GM23338 (cell line): ENCODE measurements at regions not wholly inside any gene's neighbourhood (a gene's known extent, or its start where the extent isn't known, plus 50 kb on each side); places are given as distances from the start of the nearest gene placed in this dataset.

ENCODE experiments used
- ATAC-seq: fragments of 200-7000 bp; cut with Tn5 transposase; 3 replicates; pipeline ENCODE4 v1.9.1; 2020
- DNase-seq: peaks from one replicate; pipeline ENCODE4 v3.0.0-alpha.2; 2015; ENCODE audit warnings: low spot score
- H2AFZ ChIP-seq: fragments of 200-600 bp; sonication (generic); 2 replicates; pipeline ENCODE4 v1.8.0; 2016; ENCODE audit warnings: antibody characterized with exemption, mild to moderate bottlenecking, moderate library complexity
- H3F3A ChIP-seq: fragments of 200-600 bp; sonication (generic); replicated peaks from 2 replicates; pipeline ENCODE4 v1.8.0; 2017; ENCODE audit warnings: antibody characterized with exemption, mixed run types, low read depth
- H3K27ac ChIP-seq: fragments of 200-600 bp; sonication (generic); 2 replicates; pipeline ENCODE4 v1.6.1; 2016; ENCODE audit warnings: low read depth
- H3K27me3 ChIP-seq: fragments of 200-600 bp; sonication (generic); 2 replicates; pipeline ENCODE4 v1.8.0; 2016; ENCODE audit warnings: mild to moderate bottlenecking, mixed run types, moderate library complexity; ENCODE audit not compliant: insufficient read depth
- H3K36me3 ChIP-seq: fragments of 200-600 bp; sonication (generic); 2 replicates; pipeline ENCODE4 v1.8.0; 2016; ENCODE audit warnings: mild to moderate bottlenecking; ENCODE audit not compliant: insufficient read depth
- H3K4me1 ChIP-seq: fragments of 200-600 bp; sonication (generic); 2 replicates; pipeline ENCODE4 v1.8.0; 2016; ENCODE audit warnings: mild to moderate bottlenecking, moderate library complexity; ENCODE audit not compliant: insufficient read depth
- H3K4me2 ChIP-seq: fragments of 200-600 bp; sonication (generic); 2 replicates; pipeline ENCODE4 v1.7.1; 2017; ENCODE audit warnings: mixed run types
- H3K4me3 ChIP-seq: fragments of 200-600 bp; sonication (generic); 2 replicates; pipeline ENCODE4 v1.6.1; 2016; ENCODE audit warnings: mixed run types
- H3K79me2 ChIP-seq: fragments of 200-600 bp; sonication (generic); replicated peaks from 2 replicates; pipeline ENCODE4 v1.8.0; 2017; ENCODE audit warnings: mild to moderate bottlenecking; ENCODE audit not compliant: insufficient read depth
- H3K9me2 ChIP-seq: fragments of 200-600 bp; sonication (generic); 2 replicates; pipeline ENCODE4 v1.8.0; 2017; ENCODE audit not compliant: insufficient read depth
- H4K20me1 ChIP-seq: fragments of 200-600 bp; sonication (generic); replicated peaks from 2 replicates; pipeline ENCODE4 v1.8.0; 2017; ENCODE audit warnings: mild to moderate bottlenecking; ENCODE audit not compliant: insufficient read depth
- H3K27ac Mint-ChIP-seq: 2 replicates; pipeline ENCODE4 v1.8.0; 2020; ENCODE audit warnings: inconsistent platforms, mild to moderate bottlenecking, moderate library complexity, mixed read lengths
- H3K27me3 Mint-ChIP-seq: 3 replicates; pipeline ENCODE4 v1.8.0; 2022; ENCODE audit warnings: low read depth, mild to moderate bottlenecking, moderate library complexity, mixed read lengths, inconsistent platforms; ENCODE audit not compliant: insufficient read depth, poor library complexity
- H3K36me3 Mint-ChIP-seq: 3 replicates; pipeline ENCODE4 v1.8.0; 2021; ENCODE audit warnings: low read depth, mild to moderate bottlenecking, inconsistent platforms, moderate library complexity, mixed read lengths
- H3K4me1 Mint-ChIP-seq: 3 replicates; pipeline ENCODE4 v1.8.0; 2020; ENCODE audit warnings: mild to moderate bottlenecking, inconsistent platforms, mixed read lengths
- H3K4me3 Mint-ChIP-seq: 3 replicates; pipeline ENCODE4 v1.8.0; 2021; ENCODE audit warnings: moderate library complexity, mild to moderate bottlenecking, inconsistent platforms, mixed read lengths
- H3K9me3 Mint-ChIP-seq: 3 replicates; pipeline ENCODE4 v1.8.0; 2020; ENCODE audit warnings: moderate library complexity, mild to moderate bottlenecking, inconsistent platforms, mixed read lengths
- CREB1 ChIP-seq: fragments of 250-450 bp; sonication (Bioruptor Pico); IDR thresholded peaks from 2 replicates; pipeline ENCODE4 v1.5.0; 2020; ENCODE audit warnings: low read depth, mild to moderate bottlenecking, moderate library complexity
- ETS1 ChIP-seq: IDR thresholded peaks from 2 replicates; pipeline ENCODE4 v1.6.1; 2016; ENCODE audit warnings: antibody characterized with exemption
- EZH2 ChIP-seq: fragments of 200-600 bp; sonication (generic); IDR thresholded peaks from one replicate; pipeline ENCODE4 v1.8.0; 2017; ENCODE audit warnings: antibody characterized with exemption, mild to moderate bottlenecking, low read depth; ENCODE audit not compliant: unreplicated experiment
- EZH2phosphoT487 ChIP-seq: fragments of 200-600 bp; sonication (generic); IDR thresholded peaks from one replicate; pipeline ENCODE4 v1.8.1; 2018; ENCODE audit warnings: antibody characterized with exemption; ENCODE audit not compliant: unreplicated experiment
- NANOG ChIP-seq: IDR thresholded peaks from 2 replicates; pipeline ENCODE4 v1.6.1; 2016; ENCODE audit warnings: antibody characterized with exemption, borderline replicate concordance
- POLR2AphosphoS5 ChIP-seq: IDR thresholded peaks from 2 replicates; pipeline ENCODE4 v1.6.1; 2016; ENCODE audit warnings: antibody characterized with exemption, low read depth
- STAT1 ChIP-seq: IDR thresholded peaks from one replicate; pipeline ENCODE4 v1.6.1; 2016; ENCODE audit warnings: antibody characterized with exemption; ENCODE audit not compliant: unreplicated experiment
- ZNF462 ChIP-seq: fragments of 250-450 bp; sonication (Bioruptor Pico); IDR thresholded peaks from 2 replicates; pipeline ENCODE4 v1.5.0; 2020; ENCODE audit warnings: mild to moderate bottlenecking, moderate library complexity

- no peak for TF ChIP-seq ZNF462 (CRISPR knock-in tag)
- no peak for TF ChIP-seq ETS1
- no peak for TF ChIP-seq STAT1
- no peak for TF ChIP-seq POLR2AphosphoS5
- TF ChIP-seq EZH2phosphoT487: no peak
These were observed 562.7 kb upstream of the SLC39A10 start (continued) for GRCh38 chr2:195094330-195094729.

- H3K4me1 ChIP-seq: no peaks in the 10 kb centered on the region
- H4K20me1 ChIP-seq: no peaks in the 10 kb centered on the region
- Mint-ChIP-seq H3K4me1 (no peaks in the 10 kb centered on the region; the same call in 1 of the 3 replicates), H3K27ac (no peak overlapping the region), H3K4me3 (no peak overlapping the region), H3K9me3 (no peaks in the 10 kb centered on the region), H3K36me3 (no peaks in the 10 kb centered on the region), H3K27me3 (no peaks in the 10 kb centered on the region)
- ATAC-seq: peak; percentile 78
- no peak overlapping the region for H3K27ac ChIP-seq
- no peaks in the 10 kb centered on the region for H3K9me2 ChIP-seq
- H3K27me3 ChIP-seq: no peaks in the 10 kb centered on the region
- H3K36me3 ChIP-seq: no peaks in the 10 kb centered on the region
- H3K4me2 ChIP-seq: no peak overlapping the region
- no peaks in the 10 kb centered on the region for H3F3A ChIP-seq
- peak; percentile 74 for DNase-seq
- no peak overlapping the region for H3K4me3 ChIP-seq
- peak overlapping the region; percentile 53; the same call in 1 of the 2 replicates for H2AFZ ChIP-seq
- H3K79me2 ChIP-seq: no peaks in the 10 kb centered on the region
- TF ChIP-seq ZNF462 (CRISPR knock-in tag) (no peak), STAT1 (no peak), EZH2 (no peak), CREB1 (no peak), ETS1 (no peak), NANOG (no peak)
These were observed 564.7 kb upstream of the SLC39A10 start for GRCh38 chr2:195092341-195092740.
